Myocyte (in vitro differentiated cells): ENCODE measurements at regions not wholly inside any gene's neighbourhood (a gene's known extent, or its start where the extent isn't known, plus 50 kb on each side); places are given as distances from the start of the nearest gene placed in this dataset.
"Not testable (repeated sequence)": the region's sequence is repeated elsewhere in the genome, so short reads cannot be mapped to it uniquely, and the experiment has no call there.

Experiments used
- DNase-seq: peaks from one replicate; pipeline ENCODE4 v3.0.0-alpha.2; 2012; ENCODE audit warnings: low read depth

DNA sequence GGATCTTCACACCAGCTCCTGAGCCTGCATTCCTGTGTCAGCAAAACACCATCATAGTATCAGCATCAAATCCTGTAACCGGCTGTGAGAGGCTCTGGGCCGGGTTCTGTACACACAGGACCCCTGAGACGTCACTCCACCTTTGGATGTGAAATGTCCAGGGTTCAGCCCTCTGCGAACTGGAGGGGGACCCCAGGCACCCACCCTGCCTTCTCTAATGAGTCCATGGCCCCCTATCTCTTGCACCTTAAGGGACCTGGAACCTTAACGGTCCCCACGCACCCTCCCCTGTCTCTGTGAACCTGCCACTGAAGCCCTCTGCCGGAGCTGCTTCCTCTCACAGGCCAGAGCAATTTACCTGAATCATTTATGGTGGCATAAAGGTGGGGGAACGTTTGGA, 257.8 kb downstream of the NPHP4 start:
- DNase-seq = no peak

DNA sequence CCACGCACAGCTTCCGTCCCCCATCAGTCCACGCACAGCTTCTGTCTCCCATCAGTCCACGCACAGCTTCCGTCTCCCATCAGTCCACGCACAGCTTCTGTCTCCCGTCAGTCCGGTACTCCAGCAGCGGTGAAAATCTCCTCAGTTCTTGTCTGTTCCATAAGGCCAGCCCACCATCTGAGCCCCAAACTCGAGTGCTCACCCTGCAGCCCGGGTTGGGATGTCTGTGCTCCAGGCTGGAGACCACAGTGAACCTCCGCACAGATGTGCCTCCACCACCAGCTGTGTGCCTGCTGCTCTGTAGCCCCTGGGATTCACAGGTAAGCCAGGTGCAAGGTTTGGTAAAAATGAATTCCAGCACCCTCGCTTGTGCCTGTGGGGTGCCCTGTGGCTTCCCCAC, 258.6 kb downstream of the NPHP4 start:
- no peak for DNase-seq

DNA sequence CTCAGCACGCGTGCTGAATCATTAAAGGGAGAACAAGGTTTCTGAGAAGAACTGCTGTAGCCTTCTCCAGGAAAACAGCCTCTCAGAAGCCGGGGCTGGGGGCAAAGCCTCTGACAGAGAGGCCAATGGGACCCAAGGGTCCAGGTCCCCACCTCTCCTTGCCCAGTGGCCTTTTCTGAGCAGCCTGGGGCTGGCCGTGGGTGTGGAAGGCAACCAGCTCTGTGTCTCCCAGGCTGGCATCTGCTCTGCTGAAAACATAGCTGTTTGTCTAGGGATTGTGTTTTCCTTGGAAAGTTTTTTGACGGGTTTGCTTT, 261.2 kb downstream of the NPHP4 start:
- no peak for DNase-seq

DNA sequence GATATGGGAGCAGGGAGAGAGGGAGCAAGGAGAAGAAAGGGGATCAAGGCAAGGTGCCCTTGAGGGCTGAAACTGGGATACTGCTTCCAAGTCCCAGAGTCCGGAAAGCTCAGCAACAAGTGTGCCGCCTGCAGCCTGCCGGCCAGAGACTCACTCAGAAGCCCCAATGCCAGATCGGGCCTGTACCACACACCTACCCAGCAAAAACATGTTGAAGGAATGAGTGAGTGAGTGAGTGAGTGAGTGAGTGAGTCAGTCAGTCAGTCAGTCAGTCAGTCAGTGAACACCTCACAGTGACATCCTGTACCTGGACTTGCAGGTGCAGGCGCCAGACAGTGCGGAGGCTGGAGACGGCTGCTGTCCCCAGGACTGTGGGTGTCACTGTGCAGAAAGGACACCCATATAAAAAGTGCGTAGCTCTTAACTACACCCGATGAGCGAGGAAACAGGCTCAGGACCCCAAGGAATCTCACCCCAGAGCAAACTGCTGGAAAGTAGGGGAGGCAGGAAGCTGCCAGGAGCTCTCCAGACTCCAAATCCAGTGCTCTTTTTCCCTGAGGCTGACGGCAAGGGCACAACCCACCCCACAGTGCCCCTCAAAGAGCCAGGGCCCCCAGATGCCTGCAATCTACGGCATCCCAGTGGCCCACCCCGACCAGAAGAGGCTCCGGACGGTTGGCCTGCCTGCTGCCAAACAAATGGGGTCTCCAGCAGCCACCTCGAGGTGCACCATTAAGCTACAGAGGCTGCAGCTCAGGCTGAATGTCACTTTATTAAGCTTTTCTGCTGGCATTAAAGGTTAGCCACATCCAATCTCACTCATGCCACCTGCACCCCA, 261.7 kb downstream of the NPHP4 start:
- no peak for DNase-seq

GRCh38 chr1:5729636-5730145, 262.5 kb downstream of the NPHP4 start:
- DNase-seq = no peak

DNA sequence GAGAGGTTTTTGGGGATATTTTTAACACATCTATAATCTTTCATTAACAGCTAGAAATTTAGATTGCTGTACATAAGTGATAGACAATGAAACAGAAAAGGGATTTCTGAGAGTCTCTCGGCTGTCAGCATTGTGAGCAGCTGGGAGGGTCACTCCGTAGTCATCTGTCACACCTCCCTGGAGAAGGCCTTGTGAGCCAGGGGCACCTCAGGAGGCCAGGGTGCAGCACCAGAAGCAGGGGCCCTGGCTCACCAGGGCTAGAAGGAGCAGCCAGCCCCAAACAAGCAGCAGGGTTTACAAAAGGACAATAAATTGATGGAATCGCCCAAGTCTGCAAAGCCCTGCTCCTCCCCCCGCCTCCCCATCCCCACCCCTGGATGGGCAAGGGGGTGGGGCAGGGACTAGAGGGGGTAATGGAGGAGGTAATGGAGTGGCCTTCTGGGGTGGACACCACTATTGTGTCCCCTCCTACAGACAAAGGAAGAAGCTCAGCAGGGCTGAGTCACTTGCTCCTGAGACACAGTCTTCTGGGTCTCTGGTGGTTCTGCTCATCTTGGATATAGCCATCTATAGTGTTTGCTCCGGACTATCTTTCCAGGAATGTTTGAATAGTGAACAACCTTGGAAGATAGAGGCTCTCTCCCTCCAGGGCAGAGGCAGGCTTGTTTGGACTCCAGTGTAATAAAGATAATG, 263.4 kb downstream of the NPHP4 start:
- no peak for DNase-seq

DNA sequence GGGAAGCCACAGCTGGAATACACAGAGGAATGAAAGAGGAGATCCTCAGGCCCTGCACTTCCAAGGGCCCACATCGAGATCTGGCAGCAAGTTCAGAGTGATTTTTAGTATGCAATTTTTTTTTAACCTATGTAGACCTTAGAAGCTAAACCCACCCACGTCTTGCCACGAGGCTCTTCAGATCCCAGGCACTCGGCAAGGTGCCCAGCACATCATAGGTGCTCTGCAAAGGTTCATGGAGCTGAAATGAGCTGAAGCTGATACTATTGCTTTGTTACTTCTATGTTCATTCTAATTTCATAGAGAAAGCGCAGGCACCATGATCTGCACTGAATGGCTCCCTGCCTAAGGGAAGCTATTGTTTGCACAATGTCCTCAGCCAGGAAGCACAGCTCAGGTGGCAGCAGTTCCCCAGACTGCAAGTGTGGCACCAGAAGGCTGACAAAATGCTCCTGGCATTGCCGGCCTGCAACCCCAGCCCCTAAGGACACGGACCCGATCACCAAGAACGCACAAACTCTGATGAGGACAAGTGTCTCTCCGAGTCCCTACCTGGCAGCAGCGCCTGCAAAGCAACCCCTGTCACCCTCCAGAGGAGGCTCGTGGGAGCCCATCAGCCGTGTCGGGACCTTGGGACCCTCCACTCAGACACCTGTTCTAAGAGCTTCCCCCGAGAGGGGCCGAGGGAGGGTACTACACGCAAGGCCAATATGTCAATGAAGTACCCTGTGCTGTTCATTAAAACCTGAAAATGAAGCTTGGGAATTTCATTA, 264.2 kb downstream of the NPHP4 start:
- no peak for DNase-seq

DNA sequence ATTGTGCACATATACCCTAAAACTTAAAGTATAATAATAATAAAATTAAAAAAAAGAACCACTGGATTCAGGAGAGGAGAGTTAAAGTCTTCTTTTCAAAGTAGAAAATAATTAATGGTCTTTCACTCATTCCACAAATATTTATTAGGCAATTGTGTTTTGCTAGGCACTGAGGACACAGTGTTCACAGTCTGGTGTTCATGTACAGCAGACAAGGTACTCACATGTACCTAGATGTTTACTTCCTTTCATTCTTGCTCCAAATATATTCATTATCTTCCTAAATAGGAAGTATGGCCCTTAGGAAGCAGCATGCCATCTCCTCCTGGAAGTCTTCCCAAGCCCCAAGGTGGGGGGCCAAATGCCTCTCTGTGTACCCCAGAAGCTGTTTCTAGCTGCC, 265.0 kb downstream of the NPHP4 start:
- no peak for DNase-seq

GRCh38 chr1:5726586-5727184, 265.5 kb downstream of the NPHP4 start:
- DNase-seq = not testable (repeated sequence)

GRCh38 chr1:5725855-5726585, 266.2 kb downstream of the NPHP4 start:
- no peak for DNase-seq

DNA sequence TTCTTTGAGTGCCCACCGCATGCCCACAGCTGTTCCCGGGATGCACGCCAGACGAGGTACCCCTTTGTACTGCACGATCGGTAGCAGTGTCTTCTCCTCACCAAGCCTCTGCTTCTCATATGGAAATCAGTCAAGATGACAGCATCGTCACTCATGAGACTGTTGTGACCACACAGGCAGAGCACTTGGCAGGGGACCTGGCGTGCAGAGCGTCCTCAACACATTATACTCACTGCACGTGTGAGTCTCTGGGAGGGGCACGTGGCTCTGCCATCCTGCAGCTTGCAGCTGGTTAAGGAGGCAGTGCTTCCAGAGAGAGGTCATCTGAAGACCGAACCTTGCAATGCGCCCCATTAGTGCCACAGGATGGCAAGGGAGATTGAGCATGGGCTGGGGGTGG, 266.8 kb downstream of the NPHP4 start:
- DNase-seq = no peak

- no peak for DNase-seq
Observed at GRCh38 chr1:5724847-5725246, 267.4 kb downstream of the NPHP4 start.

GRCh38 chr1:5722635-5723164, 269.5 kb downstream of the NPHP4 start:
- DNase-seq = no peak

GRCh38 chr1:5721634-5722215, 270.5 kb downstream of the NPHP4 start:
- DNase-seq = no peak

DNA sequence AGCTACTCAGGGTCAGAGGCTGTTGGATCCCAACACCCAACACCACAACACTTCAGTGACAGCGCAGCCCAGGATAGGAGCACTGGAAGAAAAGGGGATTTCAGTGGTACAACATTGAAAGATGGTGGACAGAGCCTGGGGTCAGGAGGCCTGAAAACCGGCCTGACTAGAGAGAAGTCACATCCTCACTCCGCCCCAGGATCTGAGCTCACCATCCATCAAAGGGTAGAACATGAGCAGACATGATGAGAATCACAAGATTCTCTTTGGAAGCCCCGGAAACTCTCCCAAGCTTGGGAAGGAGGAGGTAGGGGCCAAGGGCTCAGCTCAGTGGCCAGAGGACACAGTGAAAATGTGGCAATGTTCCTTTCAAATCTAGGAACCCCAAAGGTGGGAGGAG, 271.3 kb downstream of the NPHP4 start:
- DNase-seq = no peak

GRCh38 chr1:5720484-5720883, 271.7 kb downstream of the NPHP4 start:
- DNase-seq = no peak

DNA sequence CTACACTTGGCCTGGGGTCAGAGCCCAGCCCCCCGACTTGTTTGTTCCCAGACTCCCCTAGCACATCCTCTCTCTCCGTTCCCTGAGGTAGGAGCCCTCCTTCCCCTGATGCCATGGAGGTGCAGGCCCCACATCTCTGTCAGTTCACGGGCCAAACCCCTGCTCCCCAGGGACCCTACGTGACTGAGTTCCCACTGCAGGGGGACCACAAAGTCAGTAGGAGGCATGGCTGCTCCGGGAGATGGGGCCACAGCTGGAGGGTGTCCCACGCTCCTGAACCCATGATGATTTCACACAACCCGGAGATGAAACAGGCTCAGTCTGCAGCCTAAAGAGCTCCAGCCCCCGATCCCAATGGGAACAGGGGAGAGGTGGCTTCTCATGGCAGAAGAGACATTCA, 272.2 kb downstream of the NPHP4 start:
- no peak for DNase-seq

DNA sequence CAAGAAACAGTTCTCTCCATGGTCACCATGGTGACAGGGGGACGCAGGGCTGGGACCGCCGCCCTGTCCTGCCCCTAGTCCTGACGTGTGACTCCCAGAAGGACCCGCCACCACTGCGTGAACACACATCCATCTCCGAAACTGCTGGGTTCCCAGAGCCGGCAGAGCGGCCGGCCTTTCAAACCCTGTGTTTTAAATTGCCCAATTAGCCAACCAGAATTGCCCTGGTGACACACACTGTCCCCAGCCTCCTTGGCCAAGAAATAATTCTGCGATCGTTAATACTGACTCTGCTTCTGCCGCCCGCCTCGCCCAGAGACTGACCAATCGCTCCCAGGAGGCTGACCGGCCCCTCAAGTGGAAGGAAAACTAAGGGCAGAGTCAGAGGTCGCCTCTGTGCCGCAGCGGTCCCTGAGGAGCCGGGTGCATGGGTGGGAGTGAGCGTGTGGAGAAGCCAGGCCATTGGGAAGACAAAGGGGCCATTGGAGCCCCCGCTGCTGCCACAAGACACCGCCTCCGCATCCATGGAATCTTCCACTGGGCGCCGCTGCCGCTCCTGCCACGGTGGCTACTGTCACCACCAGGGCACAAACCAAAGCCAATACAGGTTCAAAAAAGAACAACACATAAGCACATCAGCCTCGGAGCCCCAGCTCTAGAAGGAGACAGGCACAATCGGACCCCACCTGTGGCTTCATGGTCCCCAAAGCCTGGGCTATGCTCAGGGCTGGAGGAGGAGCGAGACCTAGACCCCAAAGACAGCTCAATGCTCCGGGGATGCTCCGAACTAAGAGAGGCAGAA, 273.2 kb downstream of the NPHP4 start:
- DNase-seq = no peak

DNA sequence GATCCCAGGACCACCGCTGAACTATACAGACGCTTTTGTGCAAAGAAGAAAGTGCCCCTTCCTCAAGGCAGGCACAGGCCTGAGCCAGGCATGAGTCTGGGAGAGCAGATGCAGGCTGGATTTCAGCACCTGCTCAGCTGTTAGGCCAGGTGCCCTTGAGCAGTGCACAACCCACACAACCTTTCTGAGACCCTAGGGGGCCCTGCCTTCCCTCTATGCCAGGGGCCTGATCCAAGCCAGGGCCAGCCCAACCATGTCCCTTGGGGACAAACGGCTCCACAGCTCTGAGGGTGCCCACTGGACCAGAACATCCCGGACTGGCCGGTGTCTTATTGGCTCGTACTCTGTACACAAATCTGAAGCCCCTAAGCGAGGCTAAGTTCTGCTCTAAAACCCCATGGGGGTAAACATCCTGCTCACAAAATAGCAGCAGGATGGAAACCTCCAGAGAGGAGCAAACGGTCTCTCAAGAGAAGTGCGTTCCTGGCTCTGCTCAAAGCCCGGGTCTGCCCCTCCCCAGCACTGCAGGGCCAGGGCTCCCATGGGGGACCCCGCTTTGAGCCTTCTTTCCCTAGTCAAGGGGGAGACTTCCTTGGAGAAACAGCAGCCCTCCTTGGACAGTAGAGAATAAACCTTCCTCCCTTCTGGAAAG, 275.1 kb downstream of the NPHP4 start:
- no peak for DNase-seq
